ENCODE measurements at regions not wholly inside any gene's neighbourhood (a gene's known extent, or its start where the extent isn't known, plus 50 kb on each side); places are given as distances from the start of the nearest gene placed in this dataset.

DNA sequence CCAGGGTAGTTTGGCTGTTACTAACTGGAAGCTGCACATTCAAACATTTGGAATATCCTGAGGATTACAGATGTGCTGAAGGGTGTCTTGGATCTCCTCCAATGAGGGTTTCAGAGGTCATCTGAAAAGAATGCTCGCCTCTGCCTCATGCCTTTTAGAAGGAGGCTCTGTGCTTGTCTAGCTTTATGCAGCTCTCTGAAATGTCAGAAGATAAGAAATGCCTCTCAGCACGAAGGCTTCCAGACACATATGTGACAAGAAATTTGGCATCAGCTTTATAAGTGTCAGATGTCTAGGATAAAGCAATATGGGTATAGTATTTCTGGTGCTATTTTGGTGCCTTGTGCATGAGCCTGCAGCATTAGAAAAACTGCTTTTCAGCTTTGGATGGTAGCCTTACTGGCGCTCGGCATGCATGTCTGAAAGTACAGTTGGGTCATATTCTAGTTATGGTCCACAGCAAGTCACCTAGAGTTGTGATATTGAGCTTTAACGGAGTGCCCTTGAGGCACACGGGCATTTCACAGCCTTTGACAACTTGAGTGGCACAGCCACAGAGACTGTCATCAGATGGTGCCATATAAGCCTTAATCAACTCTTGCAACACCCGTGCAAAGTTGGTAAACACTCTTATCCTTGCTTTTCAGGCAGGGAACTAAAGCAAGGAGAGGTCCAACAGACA, 70.8 kb upstream of the PGRMC2 start:
- H3K36me3 ChIP-seq (ENCODE audit: control insufficient read depth in 2 of 2, extremely low read depth in 1 of 2, insufficient read depth in 2 of 2, low read length in 2 of 2) = no peaks in the 10 kb centered on the region
- H3K27me3 ChIP-seq (ENCODE audit: control insufficient read depth, extremely low read depth, insufficient read depth, low read length) = no peaks in the 10 kb centered on the region
- no peak overlapping the region for H3K9ac ChIP-seq (ENCODE audit: control insufficient read depth, extremely low read depth, insufficient read depth, low read length)
- peak overlapping the region; percentile 18 for H3K4me2 ChIP-seq (ENCODE audit: control insufficient read depth, extremely low read depth, insufficient read depth, low read depth, low read length)
- no peaks in the 10 kb centered on the region for H3K79me2 ChIP-seq (ENCODE audit: control insufficient read depth, insufficient read depth, low read length)
- dilution Hi-C loops (cut with MboI; ENCODE audit: extremely low pct_ligation_motif_present, low sequenced_read_pairs) = no loop called here
- H4K20me1 ChIP-seq (ENCODE audit: control insufficient read depth, extremely low read depth, insufficient read depth, low read length) = no peaks in the 10 kb centered on the region
- peaks cover 31% of the 10 kb centered on the region for H3K4me1 ChIP-seq (ENCODE audit: control insufficient read depth, extremely low read depth, insufficient read depth, low read length)
- no peak for DNase-seq (ENCODE audit: low read depth, low spot score)
- H3K27ac ChIP-seq (ENCODE audit: control insufficient read depth, insufficient read depth, low read length) = no peak overlapping the region
- peak; percentile 76 for FAIRE-seq
- no peak overlapping the region for H3K4me3 ChIP-seq (ENCODE audit: control insufficient read depth in 2 of 3, extremely low read depth in 1 of 3, insufficient read depth in 2 of 3, low read depth in 1 of 3, low read length in 3 of 3)
- no peaks in the 10 kb centered on the region for H3K9me1 ChIP-seq (ENCODE audit: control insufficient read depth, extremely low read depth, insufficient read depth, low read length)
- TF ChIP-seq, protein P1, sequence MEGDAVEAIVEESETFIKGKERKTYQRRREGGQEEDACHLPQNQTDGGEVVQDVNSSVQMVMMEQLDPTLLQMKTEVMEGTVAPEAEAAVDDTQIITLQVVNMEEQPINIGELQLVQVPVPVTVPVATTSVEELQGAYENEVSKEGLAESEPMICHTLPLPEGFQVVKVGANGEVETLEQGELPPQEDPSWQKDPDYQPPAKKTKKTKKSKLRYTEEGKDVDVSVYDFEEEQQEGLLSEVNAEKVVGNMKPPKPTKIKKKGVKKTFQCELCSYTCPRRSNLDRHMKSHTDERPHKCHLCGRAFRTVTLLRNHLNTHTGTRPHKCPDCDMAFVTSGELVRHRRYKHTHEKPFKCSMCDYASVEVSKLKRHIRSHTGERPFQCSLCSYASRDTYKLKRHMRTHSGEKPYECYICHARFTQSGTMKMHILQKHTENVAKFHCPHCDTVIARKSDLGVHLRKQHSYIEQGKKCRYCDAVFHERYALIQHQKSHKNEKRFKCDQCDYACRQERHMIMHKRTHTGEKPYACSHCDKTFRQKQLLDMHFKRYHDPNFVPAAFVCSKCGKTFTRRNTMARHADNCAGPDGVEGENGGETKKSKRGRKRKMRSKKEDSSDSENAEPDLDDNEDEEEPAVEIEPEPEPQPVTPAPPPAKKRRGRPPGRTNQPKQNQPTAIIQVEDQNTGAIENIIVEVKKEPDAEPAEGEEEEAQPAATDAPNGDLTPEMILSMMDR (optimal IDR thresholded peaks at IDR 0.05 in 1 of 3, IDR thresholded peaks at IDR 0.05 in 1 of 3, conservative IDR thresholded peaks at IDR 0.05 in 1 of 3; ENCODE audit: extremely low read depth in 1 of 3, insufficient read depth in 2 of 3, low read length in 3 of 3) = no peak
- no peak for TF ChIP-seq EZH2 (IDR thresholded peaks at IDR 0.05; ENCODE audit: low read length)
- no peaks in the 10 kb centered on the region for H3K9me3 ChIP-seq (ENCODE audit: control insufficient read depth, low read depth, low read length)
- no peak overlapping the region for H2AFZ ChIP-seq (ENCODE audit: control insufficient read depth, low read length)

GRCh38 chr4:128357286-128357685, 69.7 kb upstream of the PGRMC2 start:
- Histone ChIP-seq H3K9ac (ENCODE audit: control insufficient read depth, extremely low read depth, insufficient read depth, low read length) (no peak overlapping the region), H3K27ac (ENCODE audit: control insufficient read depth, insufficient read depth, low read length) (no peak overlapping the region), H4K20me1 (ENCODE audit: control insufficient read depth, extremely low read depth, insufficient read depth, low read length) (no peaks in the 10 kb centered on the region), H3K27me3 (ENCODE audit: control insufficient read depth, extremely low read depth, insufficient read depth, low read length) (no peaks in the 10 kb centered on the region), H3K9me1 (ENCODE audit: control insufficient read depth, extremely low read depth, insufficient read depth, low read length) (no peaks in the 10 kb centered on the region), H3K4me3 (ENCODE audit: control insufficient read depth in 2 of 3, extremely low read depth in 1 of 3, insufficient read depth in 2 of 3, low read depth in 1 of 3, low read length in 3 of 3) (no peak overlapping the region), H3K4me1 (ENCODE audit: control insufficient read depth, extremely low read depth, insufficient read depth, low read length) (peaks cover 31% of the 10 kb centered on the region), H3K4me2 (ENCODE audit: control insufficient read depth, extremely low read depth, insufficient read depth, low read depth, low read length) (no peak overlapping the region), H3K79me2 (ENCODE audit: control insufficient read depth, insufficient read depth, low read length) (no peaks in the 10 kb centered on the region), H3K36me3 (ENCODE audit: control insufficient read depth in 2 of 2, extremely low read depth in 1 of 2, insufficient read depth in 2 of 2, low read length in 2 of 2) (no peaks in the 10 kb centered on the region), H3K9me3 (ENCODE audit: control insufficient read depth, low read depth, low read length) (no peaks in the 10 kb centered on the region), H2AFZ (ENCODE audit: control insufficient read depth, low read length) (no peak overlapping the region)
- no peak for TF ChIP-seq EZH2 (IDR thresholded peaks at IDR 0.05; ENCODE audit: low read length)
- TF ChIP-seq, protein P1 (optimal IDR thresholded peaks at IDR 0.05 in 1 of 3, IDR thresholded peaks at IDR 0.05 in 1 of 3, conservative IDR thresholded peaks at IDR 0.05 in 1 of 3; ENCODE audit: extremely low read depth in 1 of 3, insufficient read depth in 2 of 3, low read length in 3 of 3) = no peak
- FAIRE-seq = no peak
- dilution Hi-C loops (cut with MboI; ENCODE audit: extremely low pct_ligation_motif_present, low sequenced_read_pairs) = no loop called here
- DNase-seq (ENCODE audit: low read depth, low spot score) = no peak

Measured in keratinocyte (primary cell).